ENCODE measurements at regions not wholly inside any gene's neighbourhood (a gene's known extent, or its start where the extent isn't known, plus 50 kb on each side); places are given as distances from the start of the nearest gene placed in this dataset.

DNA sequence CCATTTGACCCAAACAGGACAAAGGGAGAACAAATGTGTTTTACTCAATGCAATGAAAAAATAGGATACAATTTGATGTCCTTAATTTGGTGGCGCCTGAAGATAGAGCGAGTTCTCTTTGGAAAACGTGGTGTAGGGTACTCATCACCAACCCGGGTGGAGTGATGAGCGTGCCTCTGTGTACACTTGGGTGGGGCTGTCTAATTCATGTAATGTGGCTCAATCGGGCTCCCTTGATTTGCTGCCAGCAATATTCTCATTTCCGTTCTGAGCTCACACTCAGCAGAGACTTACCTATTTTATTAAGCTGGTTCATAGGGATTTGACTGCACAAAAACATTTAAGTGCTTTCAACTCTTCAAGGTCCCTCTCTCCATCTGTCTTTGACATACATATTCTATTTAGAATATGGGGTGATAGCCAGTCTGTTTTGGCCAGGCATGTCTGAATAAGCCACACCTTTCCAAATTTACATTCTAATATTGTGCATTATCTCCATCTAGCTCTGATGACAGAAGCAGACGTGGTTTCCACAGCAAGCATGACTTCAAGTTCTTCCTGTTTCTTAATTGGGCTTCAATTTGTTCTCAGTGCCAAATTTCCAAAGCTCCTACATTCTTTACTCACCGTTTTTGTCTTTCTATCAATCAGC, 162.5 kb downstream of the IRX2 start:
- ChIA-PET POLR2A (no interaction called here), CTCF (no interaction called here)
- TF ChIP-seq, protein P1, sequence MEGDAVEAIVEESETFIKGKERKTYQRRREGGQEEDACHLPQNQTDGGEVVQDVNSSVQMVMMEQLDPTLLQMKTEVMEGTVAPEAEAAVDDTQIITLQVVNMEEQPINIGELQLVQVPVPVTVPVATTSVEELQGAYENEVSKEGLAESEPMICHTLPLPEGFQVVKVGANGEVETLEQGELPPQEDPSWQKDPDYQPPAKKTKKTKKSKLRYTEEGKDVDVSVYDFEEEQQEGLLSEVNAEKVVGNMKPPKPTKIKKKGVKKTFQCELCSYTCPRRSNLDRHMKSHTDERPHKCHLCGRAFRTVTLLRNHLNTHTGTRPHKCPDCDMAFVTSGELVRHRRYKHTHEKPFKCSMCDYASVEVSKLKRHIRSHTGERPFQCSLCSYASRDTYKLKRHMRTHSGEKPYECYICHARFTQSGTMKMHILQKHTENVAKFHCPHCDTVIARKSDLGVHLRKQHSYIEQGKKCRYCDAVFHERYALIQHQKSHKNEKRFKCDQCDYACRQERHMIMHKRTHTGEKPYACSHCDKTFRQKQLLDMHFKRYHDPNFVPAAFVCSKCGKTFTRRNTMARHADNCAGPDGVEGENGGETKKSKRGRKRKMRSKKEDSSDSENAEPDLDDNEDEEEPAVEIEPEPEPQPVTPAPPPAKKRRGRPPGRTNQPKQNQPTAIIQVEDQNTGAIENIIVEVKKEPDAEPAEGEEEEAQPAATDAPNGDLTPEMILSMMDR (IDR thresholded peaks at IDR 0.05; ENCODE audit: control extremely low read depth, extremely low read depth, low read depth, missing control alignments) = no peak
- DNase-seq (ENCODE audit: extremely low spot score) = no peak

DNA sequence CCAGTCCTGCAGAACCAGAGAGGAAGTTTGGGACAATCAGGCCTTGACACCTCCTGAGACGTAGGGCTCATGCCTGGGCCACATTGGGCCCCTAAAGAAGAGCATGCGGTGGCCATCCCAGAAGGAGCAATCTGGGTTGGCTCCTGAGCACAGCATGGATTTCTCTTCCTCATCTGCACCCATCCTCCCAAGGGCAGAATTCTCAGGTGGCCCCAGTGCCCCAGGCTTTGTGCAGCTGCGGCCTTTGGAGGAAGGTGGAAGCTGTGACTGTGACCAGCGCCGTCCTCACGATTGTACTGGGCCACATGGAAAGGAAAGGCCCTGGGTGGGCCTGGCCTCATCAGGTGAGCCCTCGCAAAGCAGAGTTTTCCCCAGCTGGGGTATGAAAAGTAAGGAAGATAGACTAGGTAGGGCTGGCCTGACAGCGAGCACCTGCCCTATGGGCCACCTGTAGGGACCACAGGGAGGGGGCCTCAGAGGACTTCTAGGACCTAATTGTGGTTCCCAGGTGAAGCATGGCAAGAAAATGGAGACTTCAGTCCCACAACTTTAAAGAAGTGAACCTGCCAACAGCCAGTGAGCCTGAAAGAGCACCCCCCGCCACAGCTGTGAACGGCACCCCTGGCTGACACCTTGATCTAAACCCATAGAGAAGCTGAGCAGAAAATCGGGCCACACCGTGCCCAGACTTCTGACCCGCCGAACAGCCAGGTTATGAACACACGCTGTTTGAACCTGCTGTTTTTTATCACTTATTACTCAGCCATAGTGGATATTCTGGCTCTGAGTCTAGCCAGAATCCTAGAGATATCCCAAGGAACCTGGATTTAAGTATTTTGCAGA, 164.1 kb downstream of the IRX2 start:
- ChIA-PET POLR2A (no interaction called here), CTCF (no interaction called here)
- DNase-seq (ENCODE audit: extremely low spot score) = no peak
- TF ChIP-seq, protein P1 (IDR thresholded peaks at IDR 0.05; ENCODE audit: control extremely low read depth, extremely low read depth, low read depth, missing control alignments) = no peak

DNA sequence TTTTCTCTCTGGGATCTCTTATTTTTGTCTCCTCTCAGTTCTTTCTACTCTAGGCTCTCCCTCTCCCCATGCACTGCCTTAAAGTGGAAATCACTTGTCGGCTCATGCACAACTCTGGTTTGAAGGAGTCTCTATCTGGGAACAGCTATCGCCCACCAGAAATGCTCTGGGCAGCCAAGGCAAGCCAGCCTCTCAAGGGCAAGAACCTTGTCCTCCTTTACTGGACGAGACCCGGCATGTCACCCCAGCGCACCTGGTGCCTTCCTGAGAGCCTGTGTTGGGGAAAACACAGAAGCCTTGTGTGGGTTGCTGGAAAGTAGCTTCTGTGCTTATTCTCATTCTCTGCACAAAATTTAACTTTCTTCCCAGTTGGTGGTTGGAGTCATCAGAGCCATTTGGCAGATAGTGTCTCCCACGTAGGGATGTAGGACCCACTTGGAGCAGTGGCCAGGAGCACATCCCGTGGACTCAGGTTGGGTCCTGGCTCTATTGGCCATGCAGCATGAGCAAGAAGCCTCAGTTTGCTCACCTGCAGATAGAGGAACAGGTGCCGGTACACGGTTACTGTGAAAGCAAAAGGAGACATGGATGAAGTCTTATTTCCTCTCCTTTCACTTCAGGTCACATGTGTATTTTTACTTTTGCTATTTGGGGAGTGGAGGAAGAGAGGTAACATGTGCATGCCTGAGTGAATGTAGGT, 165.3 kb downstream of the IRX2 start:
- ChIA-PET POLR2A (no interaction called here), CTCF (no interaction called here)
- DNase-seq (ENCODE audit: extremely low spot score) = no peak
- TF ChIP-seq, protein P1 (IDR thresholded peaks at IDR 0.05; ENCODE audit: control extremely low read depth, extremely low read depth, low read depth, missing control alignments) = no peak

DNA sequence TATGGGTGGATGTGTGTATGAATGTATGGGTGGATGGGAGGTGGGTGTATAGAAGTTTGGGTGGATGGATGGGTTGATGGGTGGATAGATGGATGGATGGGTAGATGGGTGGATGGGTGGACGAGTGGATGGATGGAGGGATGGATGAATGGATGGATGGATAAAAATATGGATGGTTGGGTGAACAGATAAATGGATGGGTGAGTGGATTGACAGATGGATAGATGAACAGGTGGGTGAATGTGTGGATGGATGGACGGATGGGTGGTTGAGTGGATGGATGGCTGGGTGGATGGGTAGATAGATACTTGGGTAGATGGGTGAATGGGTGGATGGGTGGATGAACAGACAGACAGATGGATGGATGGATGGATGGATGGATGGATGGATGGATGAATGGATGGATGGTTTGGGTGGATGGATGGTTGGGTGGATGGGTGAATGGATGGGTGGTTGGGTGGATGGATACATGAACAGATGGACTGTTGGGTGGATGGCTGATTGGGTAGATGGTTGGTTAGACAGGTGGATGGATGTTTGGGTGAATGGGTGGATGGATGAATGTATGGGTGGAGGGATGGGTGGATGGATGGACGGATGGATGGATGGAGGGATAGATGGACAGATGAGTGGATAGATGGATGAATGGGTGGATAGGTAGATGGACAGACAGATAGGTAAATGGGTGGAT, 166.8 kb downstream of the IRX2 start:
- POLR2A ChIA-PET = no interaction called here

DNA sequence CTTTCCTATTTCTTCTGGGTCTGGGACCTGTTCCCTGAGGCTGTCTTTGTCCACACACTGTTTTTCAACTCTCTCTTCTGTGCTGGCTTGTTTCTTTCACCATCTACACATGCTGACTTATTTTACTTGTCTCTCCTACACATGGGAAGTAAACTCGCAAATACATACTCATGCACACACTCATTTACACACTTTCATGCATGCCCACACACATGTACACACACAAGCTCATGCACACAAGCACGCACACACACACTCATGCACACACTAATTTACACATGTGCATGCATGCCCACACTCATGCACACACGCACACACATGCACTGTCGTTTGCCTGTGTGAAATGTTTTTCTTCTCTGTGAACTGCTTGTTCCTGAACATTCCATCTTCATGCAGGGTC, 169.0 kb downstream of the IRX2 start:
- TF ChIP-seq, protein P1 (IDR thresholded peaks at IDR 0.05; ENCODE audit: control extremely low read depth, extremely low read depth, low read depth, missing control alignments) = no peak
- ChIA-PET POLR2A (no interaction called here), CTCF (no interaction called here)
- no peak for DNase-seq (ENCODE audit: extremely low spot score)

More for the DNA sequence above, 166.8 kb downstream of the IRX2 start:
- CTCF ChIA-PET = no interaction called here
- TF ChIP-seq, protein P1 (IDR thresholded peaks at IDR 0.05; ENCODE audit: control extremely low read depth, extremely low read depth, low read depth, missing control alignments) = no peak
- DNase-seq (ENCODE audit: extremely low spot score) = no peak

DNA sequence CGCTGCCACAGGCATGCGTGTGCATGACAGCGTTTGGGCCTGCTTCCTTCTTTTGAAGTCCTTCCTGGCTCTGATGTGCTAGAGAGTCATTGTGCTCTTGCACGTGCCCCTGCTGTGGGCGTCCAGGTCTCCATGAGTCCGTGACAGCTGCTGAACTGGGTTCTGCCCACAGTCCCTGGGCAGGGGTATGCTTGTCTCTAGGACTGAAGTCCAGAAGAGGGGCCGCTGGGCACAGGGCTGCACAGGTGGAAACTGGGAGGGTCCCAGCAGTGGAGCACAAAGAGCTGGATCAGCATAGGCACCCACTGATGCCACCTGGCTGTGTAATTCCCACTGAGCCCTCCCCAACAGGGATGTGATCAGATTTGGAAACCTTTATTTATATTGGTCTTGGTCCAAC, 169.4 kb downstream of the IRX2 start:
- ChIA-PET POLR2A (no interaction called here), CTCF (no interaction called here)
- TF ChIP-seq, protein P1 (IDR thresholded peaks at IDR 0.05; ENCODE audit: control extremely low read depth, extremely low read depth, low read depth, missing control alignments) = no peak
- no peak for DNase-seq (ENCODE audit: extremely low spot score)
